IPS-NIHi7 (cell line): ENCODE measurements at regions not wholly inside any gene's neighbourhood (a gene's known extent, or its start where the extent isn't known, plus 50 kb on each side); places are given as distances from the start of the nearest gene placed in this dataset.
A peak's percentile ranks its signal among the peaks of the same experiment; 100 is the strongest.
"Not testable (repeated sequence)": the region's sequence is repeated elsewhere in the genome, so short reads cannot be mapped to it uniquely, and the experiment has no call there.

Experiments used
- DNase-seq: peaks from one replicate; pipeline ENCODE4 v3.0.0; 2012; ENCODE audit warnings: mixed read lengths; ENCODE audit errors: extremely low spot score

- no peak for DNase-seq
Measured at GRCh38 chr13:95388420-95389079, 87.3 kb upstream of the ABCC4 start.

- DNase-seq = no peak
Measured at GRCh38 chr13:95391362-95391761, 90.1 kb upstream of the ABCC4 start.

- DNase-seq = no peak
Measured at GRCh38 chr13:95391785-95392184, 90.5 kb upstream of the ABCC4 start.

DNA sequence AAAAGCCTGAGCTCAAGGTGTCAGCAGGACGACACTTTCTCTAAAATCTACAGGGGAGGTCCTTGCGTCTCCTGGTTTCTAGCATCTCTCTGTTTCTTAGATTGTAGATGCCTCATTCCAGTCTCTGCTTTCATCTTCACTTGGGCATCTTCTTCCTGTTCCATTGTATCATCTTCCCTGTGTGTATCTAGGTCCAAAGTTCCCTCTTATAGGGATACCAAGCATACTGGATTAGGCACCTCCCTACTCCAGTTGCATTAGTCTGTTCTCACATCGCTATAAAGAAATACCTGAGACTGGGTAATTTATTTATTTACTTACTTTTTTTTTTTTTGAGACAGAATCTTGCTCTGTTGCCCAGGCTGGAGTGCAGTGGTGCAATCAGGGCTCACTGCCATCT is 91.3 kb upstream of the ABCC4 start:
- no peak for DNase-seq

- DNase-seq = peak; percentile 58
Measured at GRCh38 chr13:95403349-95404140, 102.3 kb upstream of the ABCC4 start.

- DNase-seq = peak; percentile 92
Measured at GRCh38 chr13:95404141-95404882, 103.1 kb upstream of the ABCC4 start.

- no peak for DNase-seq
Measured at GRCh38 chr13:95406176-95406575, 104.9 kb upstream of the ABCC4 start.

- DNase-seq = no peak
Measured at GRCh38 chr13:95411428-95412040, 110.3 kb upstream of the ABCC4 start.

GRCh38 chr13:95418946-95419345 is 117.7 kb upstream of the ABCC4 start:
- no peak for DNase-seq

DNA sequence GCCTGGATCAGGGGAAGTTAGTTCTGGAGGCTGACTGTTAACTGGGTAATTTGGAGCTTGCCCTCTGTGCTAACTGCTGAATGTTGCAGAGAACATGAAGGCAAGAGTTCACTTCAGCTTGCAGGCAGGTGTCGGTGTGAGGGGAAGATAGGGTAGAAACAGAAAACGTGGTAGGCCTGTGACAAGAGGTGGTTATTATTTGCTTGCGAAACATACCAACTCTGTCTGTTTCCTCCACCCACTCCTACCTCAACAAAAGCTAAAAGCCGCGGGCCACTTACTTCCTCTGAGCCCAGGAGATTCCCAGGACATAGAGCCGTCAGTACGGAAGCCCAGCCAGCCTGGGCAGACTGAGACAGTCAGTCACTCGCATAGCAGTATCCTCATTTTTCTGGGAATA is 119.2 kb upstream of the ABCC4 start:
- DNase-seq = no peak

- DNase-seq = no peak
Measured at GRCh38 chr13:95426631-95427030, 125.4 kb upstream of the ABCC4 start.

- not testable (repeated sequence) for DNase-seq
Measured at GRCh38 chr13:95430525-95430924, 122.0 kb upstream of the CLDN10 start.

GRCh38 chr13:95432141-95432540 is 120.4 kb upstream of the CLDN10 start:
- DNase-seq = no peak

DNA sequence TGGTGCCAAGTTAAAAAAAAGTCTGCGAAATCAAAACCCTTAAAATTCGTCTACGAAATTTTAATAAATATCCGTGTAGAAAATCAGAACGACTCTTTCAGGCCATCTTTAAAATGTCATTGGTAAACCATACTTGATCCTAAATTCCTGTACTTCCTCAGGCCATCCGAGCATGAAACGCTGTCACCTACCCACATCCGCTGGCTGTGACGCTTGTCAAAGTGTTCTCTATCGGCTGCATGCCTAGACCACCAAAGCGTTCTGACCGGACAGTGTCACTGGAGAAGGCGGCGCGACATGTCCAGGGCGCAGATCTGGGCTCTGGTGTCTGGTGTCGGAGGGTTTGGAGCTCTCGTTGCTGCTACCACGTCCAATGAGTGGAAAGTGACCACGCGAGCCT is 119.0 kb upstream of the CLDN10 start:
- no peak for DNase-seq

- no peak for DNase-seq
Measured at GRCh38 chr13:95434111-95434510, 118.4 kb upstream of the CLDN10 start.

DNA sequence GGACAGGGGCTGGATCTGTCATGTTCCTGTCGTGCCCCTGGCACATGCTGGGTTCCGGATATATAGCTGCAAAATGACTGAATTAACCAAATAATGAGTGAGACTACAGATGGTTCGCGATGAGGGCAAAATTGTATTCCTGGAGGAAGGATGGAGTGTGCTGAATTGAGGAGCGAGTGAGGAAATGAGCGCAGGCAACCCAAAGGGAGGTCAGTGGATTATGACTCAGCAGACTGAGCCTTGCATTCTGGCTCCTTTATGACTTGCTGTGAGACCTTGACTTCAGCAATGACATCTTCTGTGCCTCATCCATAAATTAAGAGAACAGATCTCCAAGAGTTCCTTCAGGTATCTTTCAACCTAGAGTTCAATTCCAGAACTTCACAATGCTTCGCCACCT is 115.0 kb upstream of the CLDN10 start:
- no peak for DNase-seq

DNA sequence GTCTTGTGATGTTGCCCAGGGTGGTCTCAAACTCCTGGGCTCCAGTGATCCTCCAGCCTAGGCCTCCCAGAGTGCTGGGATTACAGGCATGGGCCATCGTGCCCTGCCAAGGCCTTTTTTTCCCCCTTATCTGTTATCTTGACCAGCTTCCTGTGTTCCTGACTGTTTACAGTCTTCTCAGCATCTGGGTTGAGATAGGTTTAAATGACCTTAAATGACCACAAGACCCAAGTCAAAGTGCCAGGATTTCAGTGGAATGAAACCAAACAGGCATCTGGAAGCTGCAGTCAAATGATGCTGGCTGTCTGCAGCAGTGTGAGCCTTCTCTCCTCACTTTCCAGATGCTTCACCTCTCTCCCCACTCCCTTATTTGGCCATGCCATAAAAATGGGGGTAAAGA is 114.2 kb upstream of the CLDN10 start:
- no peak for DNase-seq

DNA sequence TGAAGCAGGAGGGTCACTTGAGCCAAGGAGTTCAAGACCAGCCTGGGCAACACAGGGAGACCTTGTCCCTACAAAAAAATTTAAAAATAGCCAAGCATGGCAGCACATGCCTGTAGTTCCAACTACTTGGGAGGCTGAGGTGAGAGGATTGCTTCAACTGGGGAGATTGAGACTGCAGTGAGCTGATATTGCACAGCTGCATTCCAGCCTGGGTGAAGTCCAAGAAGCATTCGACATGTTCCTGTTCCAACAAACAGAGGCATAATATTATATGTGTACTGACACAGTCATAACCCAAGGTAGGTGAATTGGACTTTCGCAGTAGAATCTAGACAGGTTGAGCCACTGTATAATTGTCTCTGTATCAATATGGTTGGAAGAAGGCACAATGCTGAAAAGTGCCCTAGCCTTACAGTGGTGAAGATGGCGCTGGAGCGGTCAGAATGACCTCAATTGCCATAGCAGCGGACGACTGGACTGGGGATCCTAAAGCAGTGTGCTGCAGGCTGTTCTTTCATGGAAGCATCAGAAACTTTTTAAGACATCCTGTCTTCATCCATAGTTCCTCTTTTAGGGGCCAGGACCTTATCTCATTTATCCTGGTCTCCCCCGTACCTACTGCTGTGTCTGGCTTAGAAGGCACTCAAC is 112.0 kb upstream of the CLDN10 start:
- DNase-seq = no peak

GRCh38 chr13:95441326-95441725 is 111.2 kb upstream of the CLDN10 start:
- DNase-seq = no peak

DNA sequence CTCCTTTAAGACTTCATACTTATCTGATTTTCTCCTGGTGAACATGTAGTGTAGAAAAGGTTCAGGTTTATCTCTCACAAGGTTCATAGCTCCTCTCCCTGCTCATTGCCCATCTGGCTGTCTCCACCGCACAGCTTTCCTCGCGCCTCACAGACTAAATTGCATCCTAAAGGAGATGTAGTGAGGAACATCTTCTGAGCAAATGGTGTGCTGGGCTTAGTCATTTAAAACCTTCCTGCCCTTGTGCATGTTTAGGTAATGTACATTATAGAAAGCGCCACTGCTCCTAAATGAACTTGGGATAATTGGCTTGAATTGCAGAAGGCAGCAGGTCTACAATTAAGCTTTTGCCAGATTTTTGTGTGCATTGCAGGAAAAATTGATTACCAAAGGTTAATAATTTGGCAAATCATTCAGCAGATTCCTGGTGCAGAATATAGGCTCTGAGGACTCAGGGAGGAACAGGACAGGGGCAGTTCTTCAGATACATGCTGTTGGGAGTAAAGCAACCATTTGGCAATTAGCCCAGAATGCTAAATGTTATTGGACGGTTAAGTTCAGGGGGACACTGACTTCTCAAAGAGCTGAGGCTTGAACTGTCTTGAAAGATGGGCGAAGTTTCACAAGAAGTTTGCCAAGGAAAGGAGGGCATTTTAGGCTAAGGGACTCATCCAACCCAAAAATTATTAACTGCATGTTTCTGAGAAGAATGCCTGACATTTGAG is 108.4 kb upstream of the CLDN10 start:
- DNase-seq = no peak

DNA sequence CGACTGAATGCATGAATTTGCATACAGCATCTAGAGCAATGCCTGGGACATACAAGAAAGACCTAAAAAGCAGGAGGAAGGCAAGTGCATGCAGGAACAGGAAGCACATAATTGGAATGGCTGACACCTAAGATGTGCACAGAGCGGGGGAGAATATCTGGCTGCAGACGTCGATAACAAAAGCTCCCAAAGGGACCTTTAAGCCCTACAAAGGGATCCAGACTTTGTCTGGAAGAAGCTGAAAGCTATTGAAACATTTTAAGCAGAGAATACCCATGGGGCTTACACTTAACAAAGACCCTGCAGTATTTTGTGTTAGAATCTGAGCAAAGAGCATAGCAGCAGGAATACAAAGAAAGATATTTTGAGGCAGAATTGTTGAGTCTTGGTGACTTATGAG is 107.4 kb upstream of the CLDN10 start:
- DNase-seq = no peak
